HepG2 (cell line): ENCODE measurements at regions not wholly inside any gene's neighbourhood (a gene's known extent, or its start where the extent isn't known, plus 50 kb on each side); places are given as distances from the start of the nearest gene placed in this dataset.

ENCODE experiments used
- ATAC-seq: fragments of 200-7000 bp; cut with Tn5 transposase; 3 replicates; pipeline ENCODE4 v1.9.1; 2020; ENCODE audit warnings: mild to moderate bottlenecking, moderate library complexity
- BruUV-seq: library from RNA; stranded (reverse); fragments of 400-500 nt; replicated peaks from 2 replicates; lab custom pipeline; 2021; lab: Mats Ljungman, UMichigan
- CTCF ChIA-PET: fragments of 300-600 bp; formaldehyde crosslinking; extraction: SDS; loops from one replicate; lab custom pipeline; 2021; ENCODE audit warnings: low total read pairs, inconsistent platforms, low intra/inter-chr PET ratio; lab: Yijun Ruan, JAX
- POLR2A ChIA-PET: fragments of 350-600 bp; sonication (Branson Sonifier 250); formaldehyde crosslinking; loops from one replicate; lab custom pipeline; 2020; ENCODE audit warnings: antibody characterized with exemption, inconsistent platforms; lab: Yijun Ruan, JAX
- DNase-seq: peaks from one replicate; pipeline ENCODE4 v3.0.0-alpha.2; 2015; ENCODE audit warnings: low spot score
- FAIRE-seq: peaks from 3 replicates; lab custom pipeline; 2011; peaks lifted over from hg19 to GRCh38; lab: Jason Lieb, UNC
- H2AFZ ChIP-seq: one replicate; pipeline ENCODE4 v1.6.1; 2011; ENCODE audit warnings: low read length, inconsistent platforms
- H3K27ac ChIP-seq: fragments of 300-600 bp; 3 replicates; pipeline ENCODE4 v1.8.0; 2011; ENCODE audit warnings: mixed run types, mild to moderate bottlenecking, mixed read lengths, low read length, inconsistent platforms; ENCODE audit not compliant: insufficient read depth; ENCODE audit errors: extremely low read length
- H3K27me3 ChIP-seq, 2 experiments: fragments of 200-600 bp in 1 of 2; 2 replicates in 1 of 2; 3 replicates in 1 of 2; pipeline versions ENCODE4 v1.6.0 to v1.8.0; 2011; ENCODE audit warnings: low read length in 2 of 2, mild to moderate bottlenecking in 2 of 2, moderate library complexity in 2 of 2, inconsistent platforms in 1 of 2; ENCODE audit not compliant: insufficient read depth in 2 of 2, control insufficient read depth in 1 of 2
- H3K36me3 ChIP-seq, 2 experiments: fragments of 200-600 bp in 1 of 2; replicated peaks in 1 of 2; 2 replicates in 1 of 2; 3 replicates in 1 of 2; pipeline versions ENCODE4 v1.5.1 to v1.8.0; 2011; ENCODE audit warnings: low read length in 2 of 2, inconsistent platforms in 1 of 2; ENCODE audit not compliant: insufficient read depth in 2 of 2, control insufficient read depth in 1 of 2
- H3K4me1 ChIP-seq: 2 replicates; pipeline ENCODE4 v1.5.1; 2012; ENCODE audit warnings: low read length, inconsistent platforms; ENCODE audit not compliant: insufficient read depth
- H3K4me2 ChIP-seq: 2 replicates; pipeline ENCODE4 v1.6.0; 2011; ENCODE audit warnings: low read depth, low read length, inconsistent platforms
- H3K4me3 ChIP-seq, 3 experiments: fragments of 200-600 bp in 1 of 3; sonication (generic), shearing (Covaris generic) in 1 of 3; replicated peaks in 1 of 3; 2 replicates each; pipeline ENCODE4 v1.5.1; 2011 to 2016; ENCODE audit warnings: low read length in 3 of 3, inconsistent platforms in 2 of 3, low read depth in 2 of 3, mild to moderate bottlenecking in 2 of 3, control low read depth in 1 of 3, mixed read lengths in 1 of 3; ENCODE audit not compliant: insufficient read depth in 1 of 3
- H3K79me2 ChIP-seq: one replicate; pipeline ENCODE4 v1.6.1; 2011; ENCODE audit warnings: low read length, inconsistent platforms; ENCODE audit not compliant: insufficient read depth
- H3K9ac ChIP-seq: 2 replicates; pipeline ENCODE4 v1.6.0; 2011; ENCODE audit warnings: mild to moderate bottlenecking, low read depth, low read length, inconsistent platforms; ENCODE audit not compliant: insufficient read depth
- H3K9me3 ChIP-seq: 2 replicates; pipeline ENCODE4 v1.5.1; 2012; ENCODE audit warnings: mild to moderate bottlenecking, low read length
- H4K20me1 ChIP-seq: 2 replicates; pipeline ENCODE4 v1.6.0; 2011; ENCODE audit warnings: inconsistent platforms, mild to moderate bottlenecking, low read length, moderate library complexity; ENCODE audit not compliant: insufficient read depth
- CCDC6 ChIP-seq: sonication (generic); formaldehyde crosslinking; IDR thresholded peaks from 2 replicates; pipeline ENCODE4 v1.8.1; 2022; ENCODE audit warnings: mild to moderate bottlenecking, missing genetic modification reagents, moderate library complexity
- ISL2 ChIP-seq: sonication (generic); formaldehyde crosslinking; IDR thresholded peaks from 2 replicates; pipeline ENCODE4 v1.5.0; 2020; ENCODE audit warnings: missing genetic modification reagents
- SNAPC2 ChIP-seq: sonication (generic); formaldehyde crosslinking; IDR thresholded peaks from 2 replicates; pipeline ENCODE4 v1.8.1; 2022; ENCODE audit warnings: mild to moderate bottlenecking, missing genetic modification reagents
- TRIM24 ChIP-seq: sonication (generic); formaldehyde crosslinking; IDR thresholded peaks from 2 replicates; pipeline ENCODE4 v1.8.0; 2022; ENCODE audit warnings: mild to moderate bottlenecking, missing genetic modification reagents
- ZMYM3 ChIP-seq: sonication (generic); formaldehyde crosslinking; IDR thresholded peaks from 2 replicates; pipeline ENCODE4 v1.5.1; 2020; ENCODE audit warnings: mild to moderate bottlenecking, missing genetic modification reagents
- WGBS: methylation state at CpG from one replicate; pipeline ENCODE4 v1.1.6; 2017; ENCODE audit warnings: low lambda C conversion rate; 5-methylcytosine and 5-hydroxymethylcytosine counted together
- in situ Hi-C: cut with HindIII; loops from 2 replicates; pipeline ENCODE4 v1.10.0; 2017; ENCODE audit warnings: low pct_unique_long_range_greater_than_20kb; ENCODE audit not compliant: extremely low pct_ligation_motif_present
- intact Hi-C: fragments of 100-400 bp; cut with micrococcal nuclease; formaldehyde crosslinking; loops from one replicate; pipeline ENCODE4 v1.10.0; 2022; ENCODE audit not compliant: unreplicated experiment
- TF ChIP-seq, protein P1 (sequence below): sonication (generic); formaldehyde crosslinking; IDR thresholded peaks from 2 replicates; pipeline ENCODE4 v1.4.0; 2020; ENCODE audit warnings: low read depth, missing genetic modification reagents

DNA sequence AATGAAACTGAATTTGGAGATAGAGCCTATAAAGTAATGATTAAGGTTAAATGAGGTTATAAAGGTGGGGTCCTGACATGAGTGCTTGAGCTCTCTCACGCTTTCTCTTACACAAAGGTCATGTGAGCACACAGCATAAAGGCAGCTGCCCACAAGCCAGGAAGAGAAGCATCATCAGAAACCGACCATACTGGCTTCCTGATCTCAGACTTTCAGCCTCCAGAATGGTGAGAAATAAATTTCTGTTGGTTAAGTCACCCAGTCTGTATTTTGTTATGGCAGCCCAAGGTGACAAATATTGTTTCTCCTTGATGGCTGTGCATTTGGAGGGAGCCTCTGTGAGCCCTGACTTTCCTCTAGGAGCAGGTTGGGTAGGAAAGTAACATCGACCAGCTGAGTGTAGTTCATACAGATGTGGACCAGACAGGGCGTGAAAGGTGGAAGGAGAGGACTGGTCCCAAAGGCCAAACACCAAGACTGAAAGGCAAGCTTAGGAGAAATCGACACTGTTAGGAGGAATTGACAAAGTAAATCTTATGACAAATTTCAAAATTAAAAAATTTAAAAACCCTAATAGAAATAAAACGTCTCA lies 97.6 kb upstream of the SLC38A2 start:
- no peaks in the 10 kb centered on the region for H3K36me3 ChIP-seq
- FAIRE-seq (no peak), ATAC-seq (no peak), DNase-seq (no peak)
- no peak overlapping the region for H3K4me3 ChIP-seq
- TF ChIP-seq, protein P1, sequence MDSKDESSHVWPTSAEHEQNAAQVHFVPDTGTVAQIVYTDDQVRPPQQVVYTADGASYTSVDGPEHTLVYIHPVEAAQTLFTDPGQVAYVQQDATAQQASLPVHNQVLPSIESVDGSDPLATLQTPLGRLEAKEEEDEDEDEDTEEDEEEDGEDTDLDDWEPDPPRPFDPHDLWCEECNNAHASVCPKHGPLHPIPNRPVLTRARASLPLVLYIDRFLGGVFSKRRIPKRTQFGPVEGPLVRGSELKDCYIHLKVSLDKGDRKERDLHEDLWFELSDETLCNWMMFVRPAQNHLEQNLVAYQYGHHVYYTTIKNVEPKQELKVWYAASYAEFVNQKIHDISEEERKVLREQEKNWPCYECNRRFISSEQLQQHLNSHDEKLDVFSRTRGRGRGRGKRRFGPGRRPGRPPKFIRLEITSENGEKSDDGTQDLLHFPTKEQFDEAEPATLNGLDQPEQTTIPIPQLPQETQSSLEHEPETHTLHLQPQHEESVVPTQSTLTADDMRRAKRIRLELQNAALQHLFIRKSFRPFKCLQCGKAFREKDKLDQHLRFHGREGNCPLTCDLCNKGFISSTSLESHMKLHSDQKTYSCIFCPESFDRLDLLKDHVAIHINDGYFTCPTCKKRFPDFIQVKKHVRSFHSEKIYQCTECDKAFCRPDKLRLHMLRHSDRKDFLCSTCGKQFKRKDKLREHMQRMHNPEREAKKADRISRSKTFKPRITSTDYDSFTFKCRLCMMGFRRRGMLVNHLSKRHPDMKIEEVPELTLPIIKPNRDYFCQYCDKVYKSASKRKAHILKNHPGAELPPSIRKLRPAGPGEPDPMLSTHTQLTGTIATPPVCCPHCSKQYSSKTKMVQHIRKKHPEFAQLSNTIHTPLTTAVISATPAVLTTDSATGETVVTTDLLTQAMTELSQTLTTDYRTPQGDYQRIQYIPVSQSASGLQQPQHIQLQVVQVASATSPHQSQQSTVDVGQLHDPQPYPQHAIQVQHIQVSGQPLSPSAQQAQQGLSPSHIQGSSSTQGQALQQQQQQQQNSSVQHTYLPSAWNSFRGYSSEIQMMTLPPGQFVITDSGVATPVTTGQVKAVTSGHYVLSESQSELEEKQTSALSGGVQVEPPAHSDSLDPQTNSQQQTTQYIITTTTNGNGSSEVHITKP (CRISPR knock-in tag): no peak
- no peak for TF ChIP-seq SNAPC2
- no peak for TF ChIP-seq ISL2
- TF ChIP-seq ZMYM3 (CRISPR knock-in tag): no peak
- no peak for TF ChIP-seq TRIM24
- TF ChIP-seq CCDC6 (CRISPR knock-in tag): no peak
- CTCF ChIA-PET: no interaction called here
- H3K4me1 ChIP-seq: peaks cover 83% of the 10 kb centered on the region
- H3K27ac ChIP-seq: no peak overlapping the region
- H3K9me3 ChIP-seq: no peaks in the 10 kb centered on the region
- H3K4me2 ChIP-seq: no peak overlapping the region
- no peak overlapping the region for H2AFZ ChIP-seq
- BruUV-seq: no TSS peak
- no peak overlapping the region for H3K9ac ChIP-seq
- POLR2A ChIA-PET: interaction anchor here (1.0 kb wide), 1 partner anchor 14 kb away, joined by 3 read pairs; no protein-coding TSS in a partner anchor
- no peaks in the 10 kb centered on the region for H4K20me1 ChIP-seq
- H3K79me2 ChIP-seq: no peaks in the 10 kb centered on the region
- WGBS: 94% methylated on average over 5 of the region's 6 CpGs
- no peaks in the 10 kb centered on the region for H3K27me3 ChIP-seq
- intact Hi-C loops: loop anchor here (5.0 kb wide), 1 partner anchor 98 kb away; the partner anchor contains the start of gene SLC38A2
- in situ Hi-C loops: no loop called here
